GM12874 (cell line): ENCODE measurements at regions not wholly inside any gene's neighbourhood (a gene's known extent, or its start where the extent isn't known, plus 50 kb on each side); places are given as distances from the start of the nearest gene placed in this dataset.

ENCODE experiments used
- TF ChIP-seq, protein P1 (sequence below): IDR thresholded peaks from 2 replicates; pipeline ENCODE4 v1.5.1; 2011; ENCODE audit warnings: low read depth, mild to moderate bottlenecking, control low read depth, low read length, moderate library complexity; ENCODE audit not compliant: insufficient read depth

- TF ChIP-seq, protein P1, sequence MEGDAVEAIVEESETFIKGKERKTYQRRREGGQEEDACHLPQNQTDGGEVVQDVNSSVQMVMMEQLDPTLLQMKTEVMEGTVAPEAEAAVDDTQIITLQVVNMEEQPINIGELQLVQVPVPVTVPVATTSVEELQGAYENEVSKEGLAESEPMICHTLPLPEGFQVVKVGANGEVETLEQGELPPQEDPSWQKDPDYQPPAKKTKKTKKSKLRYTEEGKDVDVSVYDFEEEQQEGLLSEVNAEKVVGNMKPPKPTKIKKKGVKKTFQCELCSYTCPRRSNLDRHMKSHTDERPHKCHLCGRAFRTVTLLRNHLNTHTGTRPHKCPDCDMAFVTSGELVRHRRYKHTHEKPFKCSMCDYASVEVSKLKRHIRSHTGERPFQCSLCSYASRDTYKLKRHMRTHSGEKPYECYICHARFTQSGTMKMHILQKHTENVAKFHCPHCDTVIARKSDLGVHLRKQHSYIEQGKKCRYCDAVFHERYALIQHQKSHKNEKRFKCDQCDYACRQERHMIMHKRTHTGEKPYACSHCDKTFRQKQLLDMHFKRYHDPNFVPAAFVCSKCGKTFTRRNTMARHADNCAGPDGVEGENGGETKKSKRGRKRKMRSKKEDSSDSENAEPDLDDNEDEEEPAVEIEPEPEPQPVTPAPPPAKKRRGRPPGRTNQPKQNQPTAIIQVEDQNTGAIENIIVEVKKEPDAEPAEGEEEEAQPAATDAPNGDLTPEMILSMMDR: no peak
These were observed 199.9 kb downstream of the IGLL1 start for GRCh38 chr22:23380230-23380573.

GRCh38 chr22:23377767-23378166 lies 197.5 kb downstream of the BCR start:
- TF ChIP-seq, protein P1: no peak

DNA sequence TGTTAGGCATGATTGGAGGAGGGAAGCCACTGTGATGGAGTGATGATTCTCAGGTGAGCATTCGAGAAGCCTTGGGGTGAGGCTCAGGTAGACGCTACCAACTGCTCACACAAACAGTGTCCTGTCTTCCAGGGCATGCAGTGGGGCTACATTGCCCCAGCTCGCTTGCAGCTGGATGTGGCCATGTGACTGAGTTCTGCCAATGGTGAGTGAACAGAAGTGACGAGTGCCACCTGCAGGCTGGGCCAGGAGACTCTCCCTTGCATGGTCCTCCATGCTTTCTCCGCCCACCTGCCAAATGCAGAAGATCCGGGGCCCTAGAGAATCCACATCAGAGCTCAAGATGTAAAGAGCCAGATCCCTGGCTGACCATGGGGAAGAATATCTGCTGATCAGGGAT lies 195.9 kb downstream of the BCR start:
- TF ChIP-seq, protein P1: peak; percentile 63

- TF ChIP-seq, protein P1: no peak
These were observed 194.9 kb downstream of the BCR start for GRCh38 chr22:23375031-23375827.

- TF ChIP-seq, protein P1: no peak
These were observed 193.3 kb downstream of the BCR start for GRCh38 chr22:23373601-23374000.

DNA sequence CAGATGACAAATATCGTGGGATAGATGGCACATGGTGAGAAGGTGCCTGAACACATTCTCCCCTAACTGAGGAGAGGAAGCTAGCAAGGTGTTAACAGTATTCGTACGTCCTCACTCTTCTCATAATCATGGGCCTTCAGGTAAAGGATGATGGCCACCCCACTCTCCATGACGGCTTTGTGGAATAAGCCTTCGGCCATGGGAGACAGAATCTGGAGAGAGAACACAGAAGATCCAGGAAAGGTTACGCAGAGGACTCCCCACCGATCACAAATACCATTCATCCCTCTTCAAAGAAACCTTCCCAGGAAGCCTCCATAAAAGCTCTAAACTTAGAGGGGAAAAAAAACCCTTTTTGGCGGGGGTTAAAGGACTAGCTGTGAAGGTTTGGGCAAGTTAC lies 189.9 kb downstream of the BCR start:
- TF ChIP-seq, protein P1: no peak

DNA sequence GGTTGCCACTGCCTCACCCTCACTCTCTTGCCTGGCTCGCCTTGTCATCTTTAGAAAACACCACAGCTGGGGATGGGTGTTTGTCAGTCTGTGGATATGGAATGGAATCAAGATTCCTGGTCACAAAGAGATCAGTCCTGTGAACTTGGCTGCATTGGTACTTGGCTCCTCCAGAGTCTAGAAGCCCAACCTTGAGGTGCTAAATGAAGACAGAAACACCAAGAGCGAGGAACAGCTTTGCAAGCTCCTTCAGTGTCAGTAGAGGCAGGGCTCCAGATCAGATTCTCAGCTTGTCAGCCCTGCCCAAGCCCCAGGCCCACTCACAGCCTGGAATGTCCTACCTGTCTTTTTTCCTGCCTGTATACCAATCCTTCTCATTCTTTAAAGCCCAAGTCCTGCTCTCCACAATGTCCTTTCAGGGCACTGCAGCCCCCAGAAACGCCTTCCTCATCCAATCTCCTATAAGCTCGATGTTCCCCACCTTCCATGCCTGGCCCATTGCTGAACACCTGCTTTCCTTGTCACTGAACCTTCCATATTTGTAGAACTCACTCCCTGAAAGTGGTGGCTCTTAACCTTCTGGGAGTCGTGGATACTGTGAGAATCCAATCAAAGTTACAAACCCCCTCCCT lies 188.9 kb downstream of the BCR start:
- TF ChIP-seq, protein P1: no peak
